Large intestine (tissue), 3 donors: ENCODE measurements at regions not wholly inside any gene's neighbourhood (a gene's known extent, or its start where the extent isn't known, plus 50 kb on each side); places are given as distances from the start of the nearest gene placed in this dataset.

Experiments
- DNase-seq, 2 donors: peaks; one replicate each; pipeline versions ENCODE4 v3.0.0 to v3.0.0-alpha.2; 2013
- H3K27ac ChIP-seq: one replicate; pipeline ENCODE4 v1.5.1; 2013; ENCODE audit warnings: low read length
- H3K27me3 ChIP-seq: 2 replicates; pipeline ENCODE4 v1.6.1; 2013; ENCODE audit warnings: low read length; ENCODE audit not compliant: control insufficient read depth, insufficient read depth
- H3K36me3 ChIP-seq: 2 replicates; pipeline ENCODE4 v1.6.1; 2013; ENCODE audit warnings: low read length; ENCODE audit not compliant: control insufficient read depth, insufficient read depth
- H3K4me1 ChIP-seq: one replicate; pipeline ENCODE4 v1.6.1; 2013; ENCODE audit warnings: low read length; ENCODE audit not compliant: control insufficient read depth, insufficient read depth
- H3K4me3 ChIP-seq: one replicate; pipeline ENCODE4 v1.5.1; 2013; ENCODE audit warnings: low read length
- H3K9me3 ChIP-seq: one replicate; pipeline ENCODE4 v1.6.1; 2013; ENCODE audit warnings: mild to moderate bottlenecking, low read depth, low read length, moderate library complexity; ENCODE audit not compliant: control insufficient read depth
- WGBS: methylation state at CpG from one replicate; pipeline ENCODE4 v1.1.5; 2013; ENCODE audit warnings: low lambda C conversion rate; ENCODE audit not compliant: insufficient coverage; 5-methylcytosine and 5-hydroxymethylcytosine counted together

DNA sequence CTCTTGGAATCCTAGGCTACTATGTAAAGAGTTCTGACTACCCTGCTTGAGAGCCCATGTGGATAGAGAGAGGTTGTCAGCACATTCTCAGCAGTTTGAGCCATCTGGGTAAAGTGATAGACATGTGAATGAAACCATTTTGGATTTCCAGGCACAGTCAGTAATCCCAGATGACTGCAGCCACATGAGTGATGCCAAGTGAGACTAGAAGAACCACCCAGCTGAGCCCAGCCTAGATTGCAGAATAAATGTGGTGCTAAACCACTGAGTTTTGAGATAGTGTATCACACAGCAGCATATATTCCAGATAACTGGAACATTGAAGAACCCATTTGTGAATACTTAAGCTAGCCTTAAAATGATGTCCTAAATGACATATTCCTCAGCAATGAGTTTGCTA, 166.2 kb downstream of the ATP6V1G3 start:
- H3K4me1 ChIP-seq: no peaks in the 10 kb centered on the region
- H3K36me3 ChIP-seq: no peaks in the 10 kb centered on the region
- no peak overlapping the region for H3K4me3 ChIP-seq
- H3K9me3 ChIP-seq: no peaks in the 10 kb centered on the region
- H3K27ac ChIP-seq: no peak overlapping the region
- no peak for DNase-seq
- H3K27me3 ChIP-seq: no peaks in the 10 kb centered on the region

DNA sequence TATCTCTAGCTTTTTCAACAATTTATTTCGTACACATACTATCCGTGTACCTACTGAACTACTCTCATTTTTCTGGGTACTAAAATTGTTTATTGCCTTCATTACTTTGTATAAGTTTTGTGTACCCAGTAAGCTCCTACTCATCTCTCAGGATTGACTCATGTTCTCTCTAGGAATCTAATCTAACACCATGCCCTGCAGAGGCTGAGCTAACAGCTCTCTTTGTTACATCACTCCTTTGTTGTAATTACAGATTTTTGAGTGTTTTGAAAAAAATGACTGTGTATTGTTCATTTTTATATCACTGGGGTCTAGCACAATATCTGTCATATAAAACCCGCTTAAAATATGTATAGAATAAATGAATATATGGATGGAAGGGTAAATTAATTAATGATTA, 167.1 kb downstream of the ATP6V1G3 start:
- Histone ChIP-seq H3K27ac (no peak overlapping the region), H3K4me3 (no peak overlapping the region), H3K36me3 (no peaks in the 10 kb centered on the region), H3K4me1 (no peaks in the 10 kb centered on the region), H3K27me3 (no peaks in the 10 kb centered on the region), H3K9me3 (no peaks in the 10 kb centered on the region)
- 81% methylated on average over 3 of the region's 3 CpGs for WGBS
- DNase-seq: no peak
